Adrenal gland (tissue), 9 donors: ENCODE measurements at regions not wholly inside any gene's neighbourhood (a gene's known extent, or its start where the extent isn't known, plus 50 kb on each side); places are given as distances from the start of the nearest gene placed in this dataset.

Source experiments
- DNase-seq, 7 donors: peaks; one replicate each; pipeline ENCODE4 v3.0.0-alpha.2; 2019 to 2020
- H3K27ac ChIP-seq, 5 donors: fragments of 200-600 bp; sonication (generic) in 4 of 5; 1 replicate in 3 of 5; 2 replicates in 2 of 5; pipeline versions ENCODE4 v1.5.1 to v1.8.0; 2016 to 2020; ENCODE audit warnings: mild to moderate bottlenecking in 1 of 5
- H3K27me3 ChIP-seq: fragments of 200-600 bp; 2 replicates; pipeline ENCODE4 v1.8.0; 2021
- H3K36me3 ChIP-seq, 2 donors: fragments of 200-600 bp; replicated peaks in 1 of 2; 1 replicate in 1 of 2; 2 replicates in 1 of 2; pipeline versions ENCODE4 v1.5.1 to v1.8.0; 2018 to 2022
- H3K4me1 ChIP-seq, 2 donors: fragments of 200-600 bp; replicated peaks in 1 of 2; 1 replicate in 1 of 2; 2 replicates in 1 of 2; pipeline versions ENCODE4 v1.5.1 to v1.8.0; 2018 to 2021
- H3K4me3 ChIP-seq, 4 donors: fragments of 200-600 bp; sonication (generic) in 3 of 4; one replicate each; pipeline ENCODE4 v1.5.1; 2016 to 2018
- H3K9me3 ChIP-seq, 3 donors: fragments of 200-600 bp; sonication (generic) in 1 of 3; replicated peaks in 1 of 3; 1 replicate in 2 of 3; 2 replicates in 1 of 3; pipeline versions ENCODE4 v1.5.1 to v1.8.0; 2016 to 2021
- CTCF ChIP-seq, 6 experiments: fragments of 450-650 bp in 4 of 6; fragments of 200-600 bp in 2 of 6; sonication (generic) in 1 of 6; IDR thresholded peaks; 1 replicate in 5 of 6; 2 replicates in 1 of 6; pipeline versions ENCODE4 v1.5.1 to v1.8.0; 2016 to 2021; ENCODE audit warnings: antibody characterized with exemption in 6 of 6, mild to moderate bottlenecking in 2 of 6, moderate library complexity in 1 of 6
- POLR2A ChIP-seq, 2 donors: fragments of 450-650 bp; IDR thresholded peaks; one replicate each; pipeline ENCODE4 v1.6.1; 2017; ENCODE audit warnings: antibody characterized with exemption in 2 of 2, mild to moderate bottlenecking in 2 of 2, moderate library complexity in 1 of 2
- WGBS, 4 donors: extraction: QIAGEN DNeasy Blood & Tissue Kit in 2 of 4; methylation state at CpG; one replicate each; pipeline versions ENCODE4 v1.1.5 to v1.1.7; 2013 to 2017; 5-methylcytosine and 5-hydroxymethylcytosine counted together
- intact Hi-C, 2 donors: fragments of 100-400 bp; cut with DNase I; formaldehyde crosslinking; loops; one replicate each; pipeline versions ENCODE4 v1.14.1 to v1.15.0; 2022 to 2023
- donor health status: healthy with polysubstance abuse.
- donor health status: Bipolar disorder and iron deficiency.
- donor health status: DM: yes; HTN: yes; CAD: no.
- donor health status: DM: no; HTN: no; CAD: no.
- donor health status: DM: no; HTN: no; CAD: no.

- 48 to 62% (median 55%) methylated on average over 2 of the region's 2 CpGs for WGBS, 4 donors
- TF ChIP-seq POLR2A (IDR thresholded peaks at IDR 0.05): no peak
- no peak for TF ChIP-seq CTCF (IDR thresholded peaks at IDR 0.05)
- Histone ChIP-seq H3K27ac (no peak overlapping the region), H3K27me3 (no peaks in the 10 kb centered on the region), H3K4me1 (no peaks in the 10 kb centered on the region), H3K36me3 (no peaks in the 10 kb centered on the region), H3K9me3 (no peaks in the 10 kb centered on the region), H3K4me3 (no peak overlapping the region)
- no peak for DNase-seq
- intact Hi-C loops: no loop called here
Measured at GRCh38 chr16:26658915-26659314, 407.8 kb upstream of the C16orf82 start.

- Histone ChIP-seq H3K27ac (no peak overlapping the region), H3K4me1 (no peaks in the 10 kb centered on the region), H3K27me3 (no peaks in the 10 kb centered on the region), H3K9me3 (no peaks in the 10 kb centered on the region), H3K4me3 (no peak overlapping the region), H3K36me3 (no peaks in the 10 kb centered on the region)
- TF ChIP-seq CTCF (IDR thresholded peaks at IDR 0.05) (no peak), POLR2A (IDR thresholded peaks at IDR 0.05) (no peak)
- no peak for DNase-seq
- intact Hi-C loops: no loop called here
- 28 to 72% (median 70%) methylated on average over 2 to 4 of the region's 4 CpGs for WGBS, 4 donors
Measured at GRCh38 chr16:26664086-26664485, 402.6 kb upstream of the C16orf82 start.

- H3K36me3 ChIP-seq: no peaks in the 10 kb centered on the region
- no peak overlapping the region for H3K4me3 ChIP-seq
- H3K4me1 ChIP-seq: no peaks in the 10 kb centered on the region
- TF ChIP-seq POLR2A (IDR thresholded peaks at IDR 0.05): no peak
- TF ChIP-seq CTCF (IDR thresholded peaks at IDR 0.05): no peak
- WGBS, 4 donors: 47 to 59% (median 53%) methylated on average over 13 of the region's 13 CpGs
- H3K9me3 ChIP-seq: no peaks in the 10 kb centered on the region
- no peaks in the 10 kb centered on the region for H3K27me3 ChIP-seq
- intact Hi-C loops: no loop called here
- no peak overlapping the region for H3K27ac ChIP-seq
- no peak for DNase-seq
Measured at GRCh38 chr16:26665166-26665939, 401.4 kb upstream of the C16orf82 start.

- Histone ChIP-seq H3K4me1 (no peaks in the 10 kb centered on the region), H3K27ac (no peak overlapping the region), H3K9me3 (no peaks in the 10 kb centered on the region), H3K27me3 (no peaks in the 10 kb centered on the region), H3K4me3 (no peak overlapping the region), H3K36me3 (no peaks in the 10 kb centered on the region)
- DNase-seq: no peak
- WGBS, 4 donors: 52 to 74% (median 63%) methylated on average over 2 of the region's 2 CpGs
- no peak for TF ChIP-seq CTCF (IDR thresholded peaks at IDR 0.05)
- no peak for TF ChIP-seq POLR2A (IDR thresholded peaks at IDR 0.05)
- intact Hi-C loops: no loop called here
Measured at GRCh38 chr16:26666486-26666885, 400.2 kb upstream of the C16orf82 start.
